PFSK-1 (cell line): ENCODE measurements at regions not wholly inside any gene's neighbourhood (a gene's known extent, or its start where the extent isn't known, plus 50 kb on each side); places are given as distances from the start of the nearest gene placed in this dataset.

Experiments used
- FOXP2 ChIP-seq: optimal IDR thresholded peaks from 2 replicates; pipeline ENCODE3; 2011; ENCODE audit warnings: borderline replicate concordance, control low read depth, inconsistent platforms; ENCODE audit not compliant: insufficient read depth; ENCODE audit errors: extremely low read length, extremely low read depth
- POLR2AphosphoS5 ChIP-seq: IDR thresholded peaks from 2 replicates; pipeline ENCODE4 v1.6.1; 2012; ENCODE audit warnings: low read depth, mild to moderate bottlenecking, control low read depth, low read length, moderate library complexity
- REST ChIP-seq, 2 experiments: IDR thresholded peaks; 2 replicates each; pipeline versions ENCODE4 v1.6.1 to v1.8.0; 2011 to 2012; ENCODE audit warnings: low read depth in 2 of 2, low read length in 2 of 2, control low read depth in 1 of 2, inconsistent platforms in 1 of 2, mild to moderate bottlenecking in 1 of 2, moderate library complexity in 1 of 2; ENCODE audit not compliant: insufficient read depth in 1 of 2
- SIN3A ChIP-seq: IDR thresholded peaks from 2 replicates; pipeline ENCODE4 v1.6.1; 2012; ENCODE audit warnings: mild to moderate bottlenecking, low read length, moderate library complexity, borderline replicate concordance; ENCODE audit not compliant: insufficient read depth
- TAF1 ChIP-seq: IDR thresholded peaks from 2 replicates; pipeline ENCODE4 v1.6.1; 2012; ENCODE audit warnings: low read length, control low read depth, borderline replicate concordance; ENCODE audit not compliant: insufficient read depth

- TF ChIP-seq SIN3A (no peak), REST (IDR thresholded peaks at IDR 0.05; ENCODE audit: insufficient read depth in 1 of 2, low read depth in 2 of 2, low read length in 2 of 2) (no peak), POLR2AphosphoS5 (no peak), TAF1 (no peak), FOXP2 (no peak)
These were observed 75.9 kb downstream of the RAD51AP2 start for GRCh38 chr2:17442334-17442733.
